ENCODE measurements at regions not wholly inside any gene's neighbourhood (a gene's known extent, or its start where the extent isn't known, plus 50 kb on each side); places are given as distances from the start of the nearest gene placed in this dataset.

- Histone ChIP-seq H3K4me3 (ENCODE audit: insufficient read depth, low read length, poor library complexity, severe bottlenecking) (no peak overlapping the region), H3K9ac (ENCODE audit: low read length) (no peak overlapping the region)
Measured at GRCh38 chr10:9656996-9657395, 1360.7 kb upstream of the CELF2 start.

GRCh38 chr10:9657530-9657929 is 1360.1 kb upstream of the CELF2 start:
- Histone ChIP-seq H3F3A (ENCODE audit: insufficient read depth) (no peaks in the 10 kb centered on the region), H3K27me3 (ENCODE audit: low read length) (no peaks in the 10 kb centered on the region), H3K79me2 (ENCODE audit: insufficient read depth, low read length) (no peaks in the 10 kb centered on the region), H3K36me3 (ENCODE audit: low read length) (no peaks in the 10 kb centered on the region), H3K27ac (ENCODE audit: low read depth, low read length) (no peak overlapping the region), H3K4me2 (ENCODE audit: low read depth, low read length, poor library complexity, severe bottlenecking) (no peak overlapping the region), H3K4me3 (ENCODE audit: insufficient read depth, low read length, poor library complexity, severe bottlenecking) (no peak overlapping the region), H3K9ac (ENCODE audit: low read length) (no peak overlapping the region), H2AFZ (ENCODE audit: low read depth, low read length, severe bottlenecking) (no peak overlapping the region), H4K20me1 (ENCODE audit: low read depth, low read length) (no peaks in the 10 kb centered on the region), H3K9me3 (ENCODE audit: insufficient read depth, low read length) (no peaks in the 10 kb centered on the region), H3K9me2 (replicated peaks; ENCODE audit: insufficient read depth, low read length) (no peaks in the 10 kb centered on the region)
- TF ChIP-seq EZH2phosphoT487 (conservative IDR thresholded peaks at IDR 0.05; ENCODE audit: low read length) (no peak), CTCF (IDR thresholded peaks at IDR 0.05; ENCODE audit: insufficient read depth, low read length, poor library complexity, severe bottlenecking) (no peak)

More at GRCh38 chr10:9656996-9657395, 1360.7 kb upstream of the CELF2 start:
- H2AFZ ChIP-seq (ENCODE audit: low read depth, low read length, severe bottlenecking), result no peak overlapping the region
- H3K79me2 ChIP-seq (ENCODE audit: insufficient read depth, low read length), result no peaks in the 10 kb centered on the region
- no peak overlapping the region for H3K27ac ChIP-seq (ENCODE audit: low read depth, low read length)
- no peaks in the 10 kb centered on the region for H4K20me1 ChIP-seq (ENCODE audit: low read depth, low read length)
- TF ChIP-seq EZH2phosphoT487 (conservative IDR thresholded peaks at IDR 0.05; ENCODE audit: low read length) (no peak), CTCF (IDR thresholded peaks at IDR 0.05; ENCODE audit: insufficient read depth, low read length, poor library complexity, severe bottlenecking) (no peak)
- H3K27me3 ChIP-seq (ENCODE audit: low read length), result no peaks in the 10 kb centered on the region
- H3K4me2 ChIP-seq (ENCODE audit: low read depth, low read length, poor library complexity, severe bottlenecking), result no peak overlapping the region
- H3K36me3 ChIP-seq (ENCODE audit: low read length), result no peaks in the 10 kb centered on the region
- H3K9me3 ChIP-seq (ENCODE audit: insufficient read depth, low read length), result no peaks in the 10 kb centered on the region
- H3K9me2 ChIP-seq (replicated peaks; ENCODE audit: insufficient read depth, low read length), result no peaks in the 10 kb centered on the region
- no peaks in the 10 kb centered on the region for H3F3A ChIP-seq (ENCODE audit: insufficient read depth)

- Histone ChIP-seq H4K20me1 (ENCODE audit: low read depth, low read length) (no peaks in the 10 kb centered on the region), H3K9ac (ENCODE audit: low read length) (no peak overlapping the region), H3K4me2 (ENCODE audit: low read depth, low read length, poor library complexity, severe bottlenecking) (no peak overlapping the region), H2AFZ (ENCODE audit: low read depth, low read length, severe bottlenecking) (no peak overlapping the region), H3F3A (ENCODE audit: insufficient read depth) (no peaks in the 10 kb centered on the region), H3K79me2 (ENCODE audit: insufficient read depth, low read length) (no peaks in the 10 kb centered on the region), H3K27ac (ENCODE audit: low read depth, low read length) (no peak overlapping the region), H3K9me2 (replicated peaks; ENCODE audit: insufficient read depth, low read length) (no peaks in the 10 kb centered on the region; the same call in 1 of the 2 replicates), H3K27me3 (ENCODE audit: low read length) (no peaks in the 10 kb centered on the region), H3K9me3 (ENCODE audit: insufficient read depth, low read length) (no peaks in the 10 kb centered on the region), H3K36me3 (ENCODE audit: low read length) (no peaks in the 10 kb centered on the region), H3K4me3 (ENCODE audit: insufficient read depth, low read length, poor library complexity, severe bottlenecking) (no peak overlapping the region)
- no peak for TF ChIP-seq CTCF (IDR thresholded peaks at IDR 0.05; ENCODE audit: insufficient read depth, low read length, poor library complexity, severe bottlenecking)
- no peak for TF ChIP-seq EZH2phosphoT487 (conservative IDR thresholded peaks at IDR 0.05; ENCODE audit: low read length)
Measured at GRCh38 chr10:9668411-9668810, 1349.3 kb upstream of the CELF2 start.
